ENCODE measurements at regions not wholly inside any gene's neighbourhood (a gene's known extent, or its start where the extent isn't known, plus 50 kb on each side); places are given as distances from the start of the nearest gene placed in this dataset.
A peak's percentile ranks its signal among the peaks of the same experiment; 100 is the strongest.

GRCh38 chr13:63209330-63210017 is 1793.8 kb upstream of the PCDH20 start:
- DNase-seq, result no peak

- DNase-seq, result no peak
Measured at GRCh38 chr13:63208826-63209225, 1793.2 kb upstream of the PCDH20 start.

GRCh38 chr13:63206461-63206860 is 1790.8 kb upstream of the PCDH20 start:
- DNase-seq, result no peak

- no peak for DNase-seq
Measured at GRCh38 chr13:63201493-63201892, 1785.8 kb upstream of the PCDH20 start.

GRCh38 chr13:63199508-63199907 is 1783.9 kb upstream of the PCDH20 start:
- no peak for DNase-seq

GRCh38 chr13:63198071-63198470 is 1782.4 kb upstream of the PCDH20 start:
- DNase-seq, result peak; percentile 45

GRCh38 chr13:63195726-63196125 is 1780.1 kb upstream of the PCDH20 start:
- no peak for DNase-seq

GRCh38 chr13:63190742-63191141 is 1775.1 kb upstream of the PCDH20 start:
- DNase-seq, result no peak

- DNase-seq, result no peak
Measured at GRCh38 chr13:63190219-63190618, 1774.6 kb upstream of the PCDH20 start.

GRCh38 chr13:63189712-63190111 is 1774.1 kb upstream of the PCDH20 start:
- no peak for DNase-seq

- no peak for DNase-seq
Measured at GRCh38 chr13:63184693-63185092, 1769.0 kb upstream of the PCDH20 start.

- no peak for DNase-seq
Measured at GRCh38 chr13:63175536-63175935, 1759.9 kb upstream of the PCDH20 start.

- DNase-seq, result no peak
Measured at GRCh38 chr13:63167699-63168337, 1752.2 kb upstream of the PCDH20 start.

- DNase-seq, result no peak
Measured at GRCh38 chr13:63166345-63166744, 1750.7 kb upstream of the PCDH20 start.

- no peak for DNase-seq
Measured at GRCh38 chr13:63163903-63164302, 1748.3 kb upstream of the PCDH20 start.

- no peak for DNase-seq
Measured at GRCh38 chr13:63161219-63161618, 1745.6 kb upstream of the PCDH20 start.

- DNase-seq, result no peak
Measured at GRCh38 chr13:63156816-63157215, 1741.2 kb upstream of the PCDH20 start.

- DNase-seq, result no peak
Measured at GRCh38 chr13:63149375-63149774, 1733.7 kb upstream of the PCDH20 start.

GRCh38 chr13:63139277-63139676 is 1723.6 kb upstream of the PCDH20 start:
- no peak for DNase-seq

GRCh38 chr13:63129995-63130394 is 1714.3 kb upstream of the PCDH20 start:
- DNase-seq, result no peak

- no peak for DNase-seq
Measured at GRCh38 chr13:63128716-63129115, 1713.1 kb upstream of the PCDH20 start.

GRCh38 chr13:63124863-63125262 is 1709.2 kb upstream of the PCDH20 start:
- peak; percentile 26 for DNase-seq

GRCh38 chr13:63120883-63121282 is 1705.2 kb upstream of the PCDH20 start:
- DNase-seq, result no peak

GRCh38 chr13:63117710-63118109 is 1702.1 kb upstream of the PCDH20 start:
- DNase-seq, result no peak
